ENCODE measurements at regions not wholly inside any gene's neighbourhood (a gene's known extent, or its start where the extent isn't known, plus 50 kb on each side); places are given as distances from the start of the nearest gene placed in this dataset.
"Not testable (repeated sequence)": the region's sequence is repeated elsewhere in the genome, so short reads cannot be mapped to it uniquely, and the experiment has no call there.

GRCh38 chr2:199055336-199055735 lies 402.4 kb downstream of the SATB2 start:
- H3K4me3 ChIP-seq: no peak overlapping the region
- peaks cover 0 to 4% (median 0%) of the 10 kb centered on the region in 4 donors for H3K27me3 ChIP-seq
- no peak overlapping the region for H3K27ac ChIP-seq (replicated peaks in 1 of 4)
- TF ChIP-seq EP300 (IDR thresholded peaks at IDR 0.05) (no peak), POLR2A (IDR thresholded peaks at IDR 0.05; ENCODE audit: low read depth) (no peak), CTCF (IDR thresholded peaks at IDR 0.05) (no peak), POLR2AphosphoS5 (IDR thresholded peaks at IDR 0.05) (no peak)
- H3K4me1 ChIP-seq: no peaks in the 10 kb centered on the region
- H3K9me3 ChIP-seq: peaks cover 0 to 8% (median 0%) of the 10 kb centered on the region in 4 donors
- DNase-seq (ENCODE audit: extremely low spot score): no peak
- H3K36me3 ChIP-seq: no peaks in the 10 kb centered on the region
- intact Hi-C loops (cut with DNase I): no loop called here
- WGBS: 68% methylated on average over 2 of the region's 2 CpGs

GRCh38 chr2:199042660-199043379 lies 414.9 kb downstream of the SATB2 start:
- no peak for TF ChIP-seq EP300 (IDR thresholded peaks at IDR 0.05)
- no peak for TF ChIP-seq POLR2AphosphoS5 (IDR thresholded peaks at IDR 0.05)
- no peak for TF ChIP-seq CTCF (IDR thresholded peaks at IDR 0.05)
- TF ChIP-seq POLR2A (IDR thresholded peaks at IDR 0.05; ENCODE audit: low read depth): no peak
- Histone ChIP-seq H3K4me1 (no peaks in the 10 kb centered on the region), H3K27me3 (no peaks in the 10 kb centered on the region), H3K4me3 (no peak overlapping the region), H3K9me3 (no peaks in the 10 kb centered on the region), H3K27ac (replicated peaks in 1 of 4) (no peak overlapping the region), H3K36me3 (no peaks in the 10 kb centered on the region)
- WGBS: 82% methylated on average over 2 of the region's 2 CpGs
- no peak for DNase-seq (ENCODE audit: extremely low spot score)
- intact Hi-C loops (cut with DNase I): no loop called here

DNA sequence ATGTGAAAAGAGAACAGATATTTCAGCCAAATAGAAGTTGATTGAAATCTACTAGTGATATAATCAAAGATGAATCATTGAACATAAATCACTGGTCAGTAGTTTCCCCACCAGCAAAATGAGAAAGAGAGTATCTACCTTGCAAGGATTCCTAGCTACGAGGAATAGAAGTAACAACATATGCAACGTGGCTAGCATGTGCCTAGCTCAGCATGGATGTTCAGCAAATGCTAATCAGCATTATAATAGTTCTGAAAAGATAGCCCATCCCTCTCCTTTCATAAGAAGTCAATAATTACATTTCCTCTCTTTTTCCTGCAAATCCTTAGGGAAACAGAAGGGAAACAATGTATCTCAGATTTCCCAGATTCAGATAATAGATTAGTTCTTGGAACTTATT lies 417.2 kb downstream of the SATB2 start:
- Histone ChIP-seq H3K27me3 (no peaks in the 10 kb centered on the region), H3K27ac (replicated peaks in 1 of 4) (no peak overlapping the region), H3K4me1 (no peaks in the 10 kb centered on the region), H3K36me3 (no peaks in the 10 kb centered on the region), H3K9me3 (no peaks in the 10 kb centered on the region), H3K4me3 (no peak overlapping the region)
- intact Hi-C loops (cut with DNase I): no loop called here
- TF ChIP-seq POLR2AphosphoS5 (IDR thresholded peaks at IDR 0.05) (no peak), POLR2A (IDR thresholded peaks at IDR 0.05; ENCODE audit: low read depth) (no peak), CTCF (IDR thresholded peaks at IDR 0.05) (no peak), EP300 (IDR thresholded peaks at IDR 0.05) (no peak)
- 48% methylated on average over 2 of the region's 2 CpGs for WGBS
- DNase-seq (ENCODE audit: extremely low spot score): no peak

- intact Hi-C loops (cut with DNase I); H3K9me3 ChIP-seq; H3K4me1 ChIP-seq; DNase-seq (ENCODE audit: extremely low spot score); H3K27me3 ChIP-seq; H3K36me3 ChIP-seq; H3K27ac ChIP-seq (replicated peaks in 1 of 4); H3K4me3 ChIP-seq: not testable (repeated sequence)
- WGBS: 78% methylated on average over 3 of the region's 3 CpGs
Observed at GRCh38 chr2:199033761-199034160, 424.0 kb downstream of the SATB2 start.

DNA sequence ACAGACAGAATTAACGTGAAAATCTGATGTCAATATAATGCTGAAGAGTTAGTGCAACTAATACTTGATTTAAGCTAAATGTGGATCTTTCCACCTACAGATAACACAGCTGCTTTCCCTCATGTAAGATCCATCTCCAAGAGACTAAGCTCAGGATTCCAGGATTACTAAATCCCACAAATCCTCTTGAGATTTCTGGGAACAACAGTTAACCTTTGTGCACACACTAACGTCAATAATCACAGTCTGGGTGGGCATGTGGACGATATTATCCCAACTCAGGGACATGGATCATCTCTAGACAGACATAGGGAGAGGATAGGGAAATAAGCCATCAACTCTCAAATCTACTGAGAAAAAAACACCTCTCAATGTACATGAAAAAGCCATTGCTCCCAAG lies 432.6 kb downstream of the SATB2 start:
- Histone ChIP-seq H3K27me3 (no peaks in the 10 kb centered on the region), H3K4me1 (no peaks in the 10 kb centered on the region), H3K4me3 (no peak overlapping the region), H3K9me3 (peaks cover 0 to 4% (median 0%) of the 10 kb centered on the region in 4 donors), H3K36me3 (no peaks in the 10 kb centered on the region), H3K27ac (replicated peaks in 1 of 4) (no peak overlapping the region)
- WGBS: 39% methylated on average over 3 of the region's 3 CpGs
- TF ChIP-seq EP300 (IDR thresholded peaks at IDR 0.05) (no peak), POLR2A (IDR thresholded peaks at IDR 0.05; ENCODE audit: low read depth) (no peak), CTCF (IDR thresholded peaks at IDR 0.05) (no peak), POLR2AphosphoS5 (IDR thresholded peaks at IDR 0.05) (no peak)
- intact Hi-C loops (cut with DNase I): no loop called here
- no peak for DNase-seq (ENCODE audit: extremely low spot score)

Data from esophagus muscularis mucosa (tissue), 4 donors.